AG09319 (cell line): ENCODE measurements at regions not wholly inside any gene's neighbourhood (a gene's known extent, or its start where the extent isn't known, plus 50 kb on each side); places are given as distances from the start of the nearest gene placed in this dataset.

Source experiments
- DNase-seq: peaks from one replicate; pipeline ENCODE4 v3.0.0-alpha.2; 2010; ENCODE audit warnings: low read depth; ENCODE audit errors: extremely low read depth
- CTCF ChIP-seq: IDR thresholded peaks from 2 replicates; pipeline ENCODE4 v1.5.1; 2011; ENCODE audit warnings: low read depth, mild to moderate bottlenecking, inconsistent platforms, low read length, moderate library complexity

DNA sequence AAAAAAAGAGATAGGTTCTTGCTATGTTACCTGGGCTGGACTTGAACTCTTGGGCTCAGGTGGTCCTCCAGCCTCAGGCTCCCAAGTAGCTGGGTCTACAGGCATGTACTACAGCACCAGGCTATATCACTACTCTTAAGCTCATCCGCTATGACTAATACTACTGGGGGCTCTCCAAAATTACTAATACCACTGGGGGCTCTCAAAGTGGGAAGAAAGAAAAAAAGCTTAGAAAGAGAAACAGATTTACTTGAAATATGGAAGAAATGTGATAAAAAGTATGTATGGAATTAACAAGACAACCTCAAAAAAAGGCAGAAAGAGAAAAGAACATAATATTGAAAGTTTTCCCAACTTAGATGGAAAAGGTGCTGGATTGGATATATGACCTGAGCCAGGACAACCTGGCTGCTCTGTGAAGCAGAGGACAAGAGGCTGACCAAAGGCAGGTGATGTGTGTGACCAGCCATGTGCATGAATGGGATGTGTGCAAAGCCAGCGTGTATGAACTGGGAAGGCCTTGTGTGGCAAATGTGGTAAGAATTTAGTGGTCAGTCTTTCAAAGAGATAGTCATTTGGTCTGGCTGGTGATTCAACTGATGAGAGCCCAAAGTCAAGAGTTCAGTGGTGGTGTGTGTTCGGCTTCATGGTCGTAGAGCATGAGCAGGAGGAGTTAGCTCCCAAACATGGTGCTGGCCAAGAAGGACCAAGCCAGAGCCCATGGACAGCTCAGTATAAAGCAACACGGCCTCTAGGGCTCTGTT lies 232.4 kb upstream of the KLF14 start:
- TF ChIP-seq CTCF: no peak
- DNase-seq: no peak

DNA sequence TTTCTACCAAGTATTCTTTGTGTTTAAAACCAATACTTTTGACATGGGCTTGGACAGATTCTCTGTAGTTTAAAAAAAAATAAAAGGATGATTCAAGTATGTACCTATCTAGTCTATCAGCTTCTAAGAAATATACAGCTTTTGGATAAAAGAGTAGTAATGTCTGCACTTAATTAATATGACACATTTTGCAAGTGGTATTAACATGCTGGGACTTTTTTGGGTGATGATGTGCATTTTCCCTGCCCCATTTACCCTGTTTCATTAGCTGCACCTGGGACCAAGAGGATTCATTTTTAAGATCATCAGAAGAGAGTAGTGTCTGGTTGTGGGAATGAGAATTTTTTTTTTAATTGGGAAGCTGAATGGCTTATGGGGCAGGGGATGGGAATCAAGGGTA lies 236.2 kb upstream of the KLF14 start:
- no peak for TF ChIP-seq CTCF
- no peak for DNase-seq

DNA sequence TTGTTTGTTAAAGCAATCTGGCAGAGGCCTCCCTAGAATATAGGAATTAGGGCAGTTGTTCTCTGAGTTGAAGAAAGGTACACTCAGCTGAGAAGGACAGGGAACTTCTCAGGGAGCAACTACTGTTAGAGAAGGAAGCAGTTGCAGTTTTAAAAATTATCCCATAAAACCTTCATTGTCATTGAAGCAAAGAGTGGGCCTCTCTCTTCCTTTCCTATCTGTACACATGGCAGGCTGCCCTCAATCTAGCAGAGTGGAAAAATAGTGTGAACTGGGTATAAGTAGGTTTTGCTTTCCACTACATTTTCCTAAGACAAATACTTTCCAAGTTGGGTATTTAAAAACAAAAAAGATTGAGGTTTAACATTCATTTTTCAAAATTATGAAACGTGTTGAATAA lies 236.7 kb upstream of the KLF14 start:
- no peak for DNase-seq
- no peak for TF ChIP-seq CTCF

- no peak for TF ChIP-seq CTCF
- no peak for DNase-seq
Measured at GRCh38 chr7:130971297-130971696, 237.3 kb upstream of the KLF14 start.

DNA sequence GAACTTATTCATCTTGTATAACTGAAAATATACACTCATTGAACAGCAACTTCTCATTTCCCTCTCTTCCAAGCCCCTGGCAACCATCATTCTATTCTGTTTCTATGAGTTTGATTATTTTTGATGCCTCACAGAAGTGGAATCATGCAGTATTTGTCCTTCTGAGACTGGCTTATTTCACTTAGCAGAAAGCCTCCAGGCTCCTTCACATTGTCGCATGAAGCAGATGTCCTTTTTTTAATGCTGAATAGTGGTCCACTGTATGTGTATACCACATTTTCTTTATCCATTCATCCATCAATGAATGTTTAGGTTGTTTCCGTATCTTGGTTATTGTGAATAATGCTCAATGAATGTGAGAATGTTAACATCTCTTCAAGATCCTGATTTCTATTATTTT lies 238.2 kb upstream of the KLF14 start:
- DNase-seq: no peak
- no peak for TF ChIP-seq CTCF

DNA sequence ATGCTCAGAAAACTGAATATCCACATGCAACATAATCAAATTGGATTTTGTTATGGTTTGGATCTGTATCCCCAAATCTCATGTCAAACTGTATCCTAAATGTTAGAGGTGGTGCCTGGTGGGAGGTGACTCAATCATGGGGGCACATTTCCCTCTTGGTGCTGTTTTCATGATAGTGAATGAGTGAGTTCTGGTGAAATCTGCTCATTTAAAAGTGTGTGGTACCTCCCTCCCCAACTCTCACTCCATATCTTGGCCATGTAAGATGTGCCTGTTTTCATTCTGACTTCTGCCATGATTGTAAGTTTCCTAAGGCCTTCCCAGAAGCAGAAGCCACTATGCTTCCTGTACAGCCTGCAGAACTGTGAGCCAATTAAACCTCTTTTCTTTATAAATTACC lies 239.6 kb upstream of the KLF14 start:
- no peak for TF ChIP-seq CTCF
- no peak for DNase-seq

GRCh38 chr7:130974169-130974568 lies 240.2 kb upstream of the KLF14 start:
- DNase-seq: no peak
- TF ChIP-seq CTCF: no peak
